ENCODE measurements at regions not wholly inside any gene's neighbourhood (a gene's known extent, or its start where the extent isn't known, plus 50 kb on each side); places are given as distances from the start of the nearest gene placed in this dataset.
"Not testable (repeated sequence)": the region's sequence is repeated elsewhere in the genome, so short reads cannot be mapped to it uniquely, and the experiment has no call there.

DNA sequence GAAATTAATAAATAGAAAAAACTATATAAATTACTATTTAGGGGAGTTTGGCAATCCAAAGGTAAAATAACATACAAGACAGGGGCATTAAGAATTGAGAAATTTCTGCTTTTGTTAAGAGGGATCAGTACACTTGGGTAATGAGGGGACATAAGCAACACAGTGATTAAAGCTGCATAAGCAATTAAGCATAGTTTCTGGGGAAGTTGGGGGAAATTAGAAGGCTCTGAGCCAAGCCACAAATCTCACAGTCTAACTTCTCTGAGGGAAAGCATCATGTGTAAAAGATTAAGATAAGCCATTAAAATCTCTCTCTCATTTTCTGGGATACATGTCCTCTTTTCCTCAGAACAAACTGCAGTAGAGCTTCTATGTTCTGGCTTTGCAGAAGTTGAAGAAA, 533.9 kb upstream of the LRFN5 start:
- DNase-seq (ENCODE audit: low read depth) = no peak

DNA sequence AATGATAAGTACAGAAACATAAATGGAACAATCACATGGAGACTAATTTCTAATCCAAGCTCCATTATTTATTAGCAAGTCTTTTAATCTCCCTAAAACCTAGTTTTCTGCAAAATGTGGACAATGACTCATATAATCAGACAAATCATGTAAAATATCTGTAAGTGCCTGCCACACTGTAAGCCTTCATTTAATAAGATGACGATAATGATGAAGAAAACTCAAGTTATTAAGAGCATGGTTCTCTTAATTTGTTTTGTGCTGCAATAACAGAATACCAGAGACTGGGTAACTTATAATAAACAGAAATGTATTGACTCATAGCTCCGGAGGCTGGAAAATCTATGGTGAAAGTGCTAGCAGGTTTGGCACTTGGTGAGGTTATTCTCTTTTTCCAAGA, 535.3 kb upstream of the LRFN5 start:
- DNase-seq (ENCODE audit: low read depth) = no peak

DNA sequence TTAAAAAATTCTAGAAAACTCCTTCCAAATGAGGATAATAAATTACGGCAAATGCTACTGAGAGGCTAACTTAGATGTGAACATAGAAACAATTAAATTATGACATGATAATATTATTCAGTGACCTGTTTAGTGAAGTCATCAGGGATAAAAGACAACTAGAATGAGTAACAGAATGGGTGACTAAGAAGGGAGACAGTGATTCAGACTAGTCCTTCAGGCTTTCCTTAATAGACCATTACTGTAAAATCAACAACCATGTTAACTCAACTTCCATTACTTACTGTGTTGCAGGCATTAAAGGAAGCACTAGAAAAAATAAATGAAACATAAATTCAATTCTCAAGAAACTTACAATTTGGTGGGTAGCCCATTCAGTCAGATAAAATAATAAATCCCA, 543.9 kb upstream of the LRFN5 start:
- DNase-seq (ENCODE audit: low read depth) = peak; percentile 21

DNA sequence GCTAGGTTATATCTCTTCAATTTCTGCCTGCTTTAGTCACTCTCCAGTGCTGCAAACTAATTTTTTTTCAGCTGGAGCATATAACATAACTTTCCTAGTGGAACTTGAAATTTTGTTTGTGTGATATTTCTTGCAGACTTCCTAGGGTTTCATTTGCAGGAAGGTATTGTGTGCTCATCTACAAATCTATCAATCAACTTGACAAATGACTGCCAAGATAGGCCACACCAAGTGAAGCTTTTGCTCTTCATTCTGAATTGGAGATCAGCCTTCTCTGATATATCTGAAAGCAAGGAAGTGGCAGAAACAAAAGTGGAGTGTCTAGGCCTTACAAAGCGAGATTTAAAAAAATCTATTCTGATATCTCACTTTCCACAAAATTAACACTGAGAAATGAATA, 551.1 kb upstream of the LRFN5 start:
- DNase-seq (ENCODE audit: low read depth) = no peak

DNA sequence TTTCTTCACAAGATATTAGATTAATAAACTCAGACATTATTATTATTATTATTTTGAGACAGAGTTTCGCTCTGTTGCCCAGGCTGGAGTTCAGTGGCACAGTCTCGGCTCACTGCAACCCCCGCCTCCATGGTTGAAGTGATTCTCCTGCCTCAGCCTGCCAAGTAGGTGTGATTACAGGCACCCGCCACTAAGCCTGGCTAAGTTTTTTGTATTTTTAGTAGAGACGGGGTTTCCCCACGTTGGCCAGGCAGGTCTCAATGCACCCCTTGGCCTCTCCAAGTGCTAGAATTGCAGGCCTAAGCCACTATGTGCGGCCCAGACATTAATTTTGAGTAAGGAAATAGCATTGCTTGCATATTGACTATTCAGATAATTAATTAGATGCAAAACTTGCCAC, 554.9 kb upstream of the LRFN5 start:
- no peak for DNase-seq (ENCODE audit: low read depth)

DNA sequence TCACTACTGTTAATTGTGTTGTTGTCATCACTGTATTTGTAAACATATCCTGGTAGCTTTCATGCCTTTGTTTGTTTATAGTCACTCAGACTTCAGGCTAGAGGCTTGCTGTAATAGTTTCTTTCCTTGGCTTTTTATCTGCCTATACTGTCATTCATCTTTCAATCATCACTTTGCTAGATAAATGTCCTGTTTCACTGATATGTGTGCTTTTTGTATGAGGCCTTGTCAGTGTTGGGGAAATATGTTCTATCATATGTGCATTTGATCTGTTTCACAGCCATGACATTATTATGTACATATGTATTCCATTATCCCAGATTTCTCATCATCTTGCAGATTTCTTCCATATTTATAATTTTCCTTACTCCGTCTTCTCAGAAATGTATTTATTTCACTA, 558.9 kb upstream of the LRFN5 start:
- no peak for DNase-seq (ENCODE audit: low read depth)

DNA sequence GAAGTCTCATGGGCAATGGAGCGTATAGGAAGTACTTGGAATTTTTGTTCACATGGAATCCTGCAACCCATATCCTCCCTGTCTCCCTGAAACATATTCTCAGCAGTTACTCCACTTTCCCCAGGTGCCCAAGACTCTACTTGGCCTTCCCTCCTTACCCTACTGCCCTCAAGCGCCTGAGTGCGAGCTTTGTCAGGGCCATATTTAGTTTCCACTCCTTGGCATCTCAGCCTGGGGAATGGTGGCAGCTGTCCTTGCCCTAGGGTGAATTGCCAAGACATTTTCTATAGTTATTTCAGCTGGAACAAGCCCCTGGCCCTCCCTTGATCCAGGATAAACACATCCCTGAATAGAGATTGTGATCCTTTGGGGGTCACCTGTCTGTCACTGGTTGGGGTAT, 569.3 kb upstream of the LRFN5 start:
- DNase-seq (ENCODE audit: low read depth) = no peak

DNA sequence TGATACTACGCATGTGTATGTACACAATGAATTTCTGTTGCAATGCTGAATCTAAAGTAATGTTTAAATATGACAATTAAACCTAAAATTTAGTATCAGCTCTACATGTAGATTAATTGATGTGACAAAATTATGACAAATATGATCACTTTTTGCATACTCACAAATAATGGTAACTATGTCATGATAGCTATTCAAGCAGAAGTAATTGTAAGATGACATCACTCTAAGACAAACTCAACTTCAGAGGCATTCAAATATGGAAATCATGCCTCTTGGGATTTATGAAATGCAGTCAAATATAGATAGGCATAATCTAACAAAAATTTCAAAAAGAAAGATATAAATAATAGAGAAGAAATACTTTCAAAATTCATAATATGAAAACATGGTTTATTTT, 571.7 kb upstream of the LRFN5 start:
- DNase-seq (ENCODE audit: low read depth) = no peak

DNA sequence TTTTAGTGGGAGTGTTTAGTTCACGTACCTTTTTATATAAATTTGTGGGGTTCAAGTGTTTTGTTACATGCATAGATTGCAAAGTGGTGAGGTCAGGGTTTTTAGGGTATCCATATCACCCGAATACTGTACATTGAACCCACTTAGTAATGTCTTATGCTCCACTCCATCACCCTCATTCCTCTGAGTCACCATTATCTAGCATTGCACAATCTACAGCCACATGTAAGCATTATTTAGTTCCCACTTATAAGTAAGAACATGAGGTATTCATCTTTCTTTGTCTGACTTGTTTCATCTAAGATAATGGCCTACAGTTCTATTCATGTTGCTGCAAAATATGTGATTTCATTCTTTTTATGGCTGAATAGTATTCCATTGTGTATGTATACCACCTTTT, 583.7 kb upstream of the LRFN5 start:
- no peak for DNase-seq (ENCODE audit: low read depth)

DNA sequence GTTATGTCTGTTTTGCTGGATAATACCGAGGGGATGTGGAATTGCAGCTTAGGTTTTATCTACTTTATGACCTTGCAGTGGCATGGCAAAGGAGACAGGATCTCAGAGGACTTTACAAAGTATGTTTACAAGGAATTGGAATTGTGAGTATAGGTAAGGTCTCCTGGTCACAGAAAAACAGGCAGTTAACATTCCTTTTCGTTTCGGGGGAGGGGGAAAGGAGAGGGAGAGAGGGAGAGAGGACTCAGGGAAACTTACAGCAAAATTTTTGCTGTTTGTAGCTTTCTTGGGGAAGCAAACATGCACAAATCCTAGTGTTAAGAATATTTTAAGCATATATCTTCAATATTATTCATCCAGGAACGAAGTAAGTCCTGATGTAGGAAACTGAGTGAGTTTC, 590.5 kb upstream of the LRFN5 start:
- DNase-seq (ENCODE audit: low read depth) = no peak

DNA sequence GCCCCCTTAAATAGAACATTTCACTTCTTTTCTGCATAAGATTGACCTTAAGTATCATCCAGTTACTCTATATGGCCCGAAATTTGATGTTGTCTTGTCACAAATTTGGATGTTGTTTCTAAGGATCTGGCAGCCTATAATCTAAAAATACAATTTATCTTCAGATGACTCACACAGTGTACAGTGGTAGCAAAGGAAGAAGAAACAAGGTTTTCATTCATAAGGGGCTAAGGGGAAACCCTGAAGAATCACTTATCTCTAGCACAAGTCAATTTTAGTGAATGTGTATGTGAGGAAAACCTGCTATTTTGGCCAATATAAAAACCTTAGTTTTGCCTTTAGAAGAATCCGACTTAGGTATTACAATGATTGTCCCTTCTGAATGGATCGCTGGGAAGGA, 606.3 kb upstream of the LRFN5 start:
- DNase-seq (ENCODE audit: low read depth) = no peak

DNA sequence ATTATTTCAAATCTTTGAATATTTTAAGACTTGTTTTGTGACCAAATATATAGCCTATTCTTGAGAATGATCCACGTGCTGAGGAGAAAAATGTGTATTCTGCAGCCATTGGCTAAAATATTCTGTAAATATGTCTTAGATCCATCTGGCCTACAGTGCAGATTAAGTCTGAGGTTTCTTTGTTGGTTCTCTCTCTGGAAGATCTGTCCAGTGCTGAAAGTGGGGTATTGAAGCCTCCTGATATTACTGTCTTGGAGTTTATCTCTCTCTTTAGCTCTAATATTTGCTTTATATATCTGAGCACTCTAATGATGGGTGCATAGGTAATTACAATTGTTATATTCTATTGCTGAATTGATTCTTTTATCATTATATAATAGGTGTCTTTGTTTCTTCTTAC, 617.4 kb upstream of the LRFN5 start:
- no peak for DNase-seq (ENCODE audit: low read depth)

DNA sequence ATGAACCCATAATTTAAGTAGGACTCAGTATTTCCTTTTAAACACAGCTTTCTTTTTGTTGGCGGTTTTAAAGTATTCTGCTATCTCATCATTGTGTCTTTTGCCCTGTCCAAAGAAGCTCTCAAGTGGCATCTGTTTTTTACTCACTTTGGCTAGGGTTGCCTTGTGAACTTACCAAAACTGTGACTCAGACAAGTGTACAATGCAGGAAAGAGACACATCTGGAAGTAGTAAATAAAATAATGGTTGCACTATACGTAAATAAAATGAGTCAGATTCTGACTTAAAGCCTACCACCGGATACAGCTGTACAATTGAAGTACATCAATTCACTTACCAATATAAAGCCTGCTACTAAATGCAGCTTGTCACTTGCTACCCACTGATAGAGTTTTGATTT, 619.2 kb upstream of the LRFN5 start:
- DNase-seq (ENCODE audit: low read depth) = no peak

DNA sequence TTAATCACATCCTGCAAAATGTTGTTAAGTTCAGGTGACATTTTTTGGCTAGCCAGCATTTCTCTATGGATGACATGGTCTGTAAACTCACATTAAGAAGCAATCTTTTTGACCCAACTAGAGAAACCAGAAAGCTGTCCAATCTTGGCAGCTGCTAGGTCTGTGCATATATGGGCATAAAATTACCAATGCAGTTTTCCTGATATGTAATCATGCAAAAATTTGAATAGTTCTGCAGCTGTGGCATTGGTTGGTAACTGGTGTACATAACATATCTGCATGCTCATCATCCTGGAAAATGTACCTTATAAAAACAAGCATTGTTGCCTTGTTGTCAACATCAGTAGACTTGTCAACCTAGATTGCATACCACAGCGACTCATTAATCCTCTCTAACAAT, 620.0 kb upstream of the LRFN5 start:
- DNase-seq (ENCODE audit: low read depth) = no peak

DNA sequence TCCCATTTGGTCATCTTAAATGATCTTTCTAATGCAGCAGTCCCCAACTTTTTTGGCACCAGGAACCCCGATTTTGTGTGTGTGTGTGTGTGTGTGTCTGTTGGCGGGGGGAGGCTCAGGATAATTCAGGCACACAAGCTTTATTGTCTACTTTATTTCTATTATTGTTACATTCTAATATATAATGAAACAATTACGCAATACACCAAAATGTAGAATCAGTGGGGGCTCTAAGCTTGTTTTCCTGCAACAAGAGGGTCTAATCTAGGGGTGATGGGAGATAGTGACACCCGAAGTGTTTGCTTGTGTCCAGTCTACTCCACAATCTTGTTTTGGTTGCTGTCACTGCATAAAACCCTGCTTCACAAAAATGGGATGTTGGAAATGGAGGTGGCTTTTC, 621.1 kb upstream of the LRFN5 start:
- no peak for DNase-seq (ENCODE audit: low read depth)

DNA sequence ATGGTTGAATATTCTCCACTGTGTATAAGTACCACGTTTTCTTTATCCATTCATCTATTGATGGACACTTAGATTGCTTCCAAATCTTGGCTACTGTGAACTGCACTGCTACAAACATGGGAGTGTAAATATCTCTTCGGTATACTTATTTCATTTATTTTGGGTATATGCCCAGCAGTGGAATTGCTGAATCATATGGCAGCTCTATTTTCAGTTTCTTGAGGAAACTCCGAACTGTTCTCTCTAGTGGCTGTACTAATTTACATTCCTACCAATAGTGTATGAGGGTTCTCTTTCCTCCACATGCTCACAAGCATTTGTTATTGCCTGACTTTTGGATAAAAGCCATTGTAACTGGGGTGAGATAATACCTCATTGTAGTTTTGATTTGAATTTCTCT, 623.1 kb upstream of the LRFN5 start:
- peak; percentile 11 for DNase-seq (ENCODE audit: low read depth)

DNA sequence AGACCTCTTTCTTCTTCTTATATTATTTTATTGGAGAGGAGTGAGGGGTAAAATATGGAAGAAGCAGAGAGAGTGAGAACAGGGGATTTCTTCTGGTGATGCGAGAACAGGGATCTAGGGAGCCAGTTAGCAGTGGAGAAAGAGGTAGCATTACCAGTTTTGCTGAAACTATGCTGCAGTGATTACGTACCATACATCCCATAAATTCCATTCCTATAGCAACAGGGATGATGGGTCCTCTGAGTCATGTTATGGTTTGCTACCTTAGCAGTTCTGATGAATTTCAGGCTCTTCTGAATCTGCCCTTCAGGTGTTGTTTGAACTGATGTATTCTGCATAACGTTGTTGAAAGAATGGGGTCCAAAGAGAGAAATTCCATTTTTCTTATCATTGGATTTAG, 625.4 kb upstream of the LRFN5 start:
- peak; percentile 20 for DNase-seq (ENCODE audit: low read depth)

DNA sequence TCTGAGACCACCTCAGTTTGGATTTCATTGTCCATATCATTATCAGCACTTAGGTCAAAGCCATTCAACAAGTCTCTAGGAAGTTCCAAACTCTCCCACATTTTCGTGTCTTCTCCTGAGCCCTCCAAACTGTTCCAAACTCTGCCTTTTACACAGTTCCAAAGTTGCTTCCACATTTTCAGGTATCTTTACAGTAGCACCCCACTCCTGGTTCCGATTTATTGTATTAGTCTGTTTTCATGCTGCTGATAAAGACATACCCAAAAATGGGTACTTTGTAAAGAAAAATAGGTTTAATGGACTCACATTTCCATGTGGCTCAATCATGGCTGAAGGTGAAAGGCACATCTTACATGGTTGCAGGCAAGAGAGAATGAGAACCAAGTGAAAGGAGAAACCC, 646.4 kb upstream of the LRFN5 start:
- not testable (repeated sequence) for DNase-seq (ENCODE audit: low read depth)

DNA sequence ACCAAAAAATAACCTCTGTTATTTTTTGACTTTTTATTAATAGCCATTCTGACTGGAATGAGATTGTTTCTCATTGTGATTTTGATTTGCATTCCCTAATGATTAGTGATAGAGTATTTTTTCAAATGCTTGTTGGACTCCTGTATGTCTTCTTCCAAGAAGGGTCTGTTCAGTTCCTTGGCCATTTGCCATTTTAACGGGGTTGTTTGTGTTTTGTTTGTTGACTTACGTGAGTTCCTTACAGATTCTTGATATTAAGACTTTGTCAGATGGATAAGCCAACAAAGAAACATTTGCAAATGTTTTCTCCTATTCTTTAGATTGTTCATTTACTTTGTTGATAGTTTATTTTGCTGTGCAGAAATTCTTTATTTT, 651.6 kb upstream of the LRFN5 start:
- no peak for DNase-seq (ENCODE audit: low read depth)

DNA sequence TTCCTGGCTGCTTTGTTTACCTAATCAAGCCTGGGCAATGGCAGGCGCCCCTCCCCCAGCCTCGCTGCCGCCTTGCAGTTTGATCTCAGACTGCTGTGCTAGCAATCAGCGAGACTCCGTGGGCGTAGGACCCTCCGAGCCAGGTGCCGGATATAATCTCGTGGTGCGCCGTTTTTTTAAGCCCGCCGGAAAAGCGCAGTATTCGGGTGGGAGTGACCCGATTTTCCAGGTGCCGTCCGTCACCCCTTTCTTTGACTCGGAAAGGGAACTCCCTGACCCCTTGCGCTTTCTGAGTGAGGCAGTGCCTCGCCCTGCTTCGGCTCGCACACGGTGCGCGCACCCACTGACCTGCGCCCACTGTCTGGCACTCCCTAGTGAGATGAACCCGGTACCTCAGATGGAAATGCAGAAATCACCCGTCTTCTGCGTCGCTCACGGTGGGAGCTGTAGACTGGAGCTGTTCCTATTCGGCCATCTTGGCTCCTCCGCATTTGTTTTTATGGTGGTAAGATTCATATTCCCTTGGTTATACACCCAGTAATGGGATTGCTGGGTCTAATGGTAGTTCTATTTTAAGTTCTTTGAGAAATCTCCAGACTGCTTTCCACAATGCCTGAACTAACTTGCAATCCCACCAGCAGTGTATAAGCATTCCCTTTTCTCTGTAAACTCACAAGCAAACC, 652.1 kb upstream of the LRFN5 start:
- DNase-seq (ENCODE audit: low read depth) = not testable (repeated sequence)

DNA sequence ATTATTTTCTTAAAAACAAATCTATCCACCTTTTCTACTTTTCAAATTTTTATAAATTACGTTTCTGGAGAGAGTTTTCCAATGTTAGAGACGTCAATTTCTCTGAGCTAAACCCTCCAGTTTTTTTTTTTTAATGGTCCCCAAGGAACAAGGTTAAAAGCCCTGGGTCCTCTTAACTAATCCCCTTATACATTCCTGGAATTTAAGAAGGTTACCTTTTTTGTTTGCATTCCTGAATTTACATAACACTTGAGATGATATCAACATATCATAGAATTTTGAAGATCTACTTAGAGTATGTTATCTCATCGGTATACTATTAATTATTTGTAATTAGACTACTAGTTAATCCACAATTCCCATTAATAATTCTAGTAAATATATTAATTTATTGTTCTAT, 662.2 kb upstream of the LRFN5 start:
- no peak for DNase-seq (ENCODE audit: low read depth)

DNA sequence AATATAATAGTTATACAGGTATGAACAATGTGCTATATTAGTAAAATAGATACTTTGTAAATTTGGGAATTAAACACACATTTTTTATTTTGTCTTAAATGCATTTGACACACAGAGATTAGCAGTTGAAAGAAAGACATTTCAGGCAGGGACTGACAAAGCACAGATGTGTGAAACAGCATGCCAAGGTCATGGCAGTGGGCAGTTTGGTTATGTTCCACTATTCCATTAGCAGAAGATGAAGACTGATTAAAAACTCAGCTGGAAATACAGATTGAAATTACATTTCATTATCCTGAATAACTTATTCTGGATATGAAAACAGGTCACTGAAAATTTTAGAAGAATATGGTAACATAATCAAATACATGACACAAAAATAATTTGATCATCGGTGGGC, 669.8 kb upstream of the LRFN5 start:
- DNase-seq (ENCODE audit: low read depth) = no peak

DNA sequence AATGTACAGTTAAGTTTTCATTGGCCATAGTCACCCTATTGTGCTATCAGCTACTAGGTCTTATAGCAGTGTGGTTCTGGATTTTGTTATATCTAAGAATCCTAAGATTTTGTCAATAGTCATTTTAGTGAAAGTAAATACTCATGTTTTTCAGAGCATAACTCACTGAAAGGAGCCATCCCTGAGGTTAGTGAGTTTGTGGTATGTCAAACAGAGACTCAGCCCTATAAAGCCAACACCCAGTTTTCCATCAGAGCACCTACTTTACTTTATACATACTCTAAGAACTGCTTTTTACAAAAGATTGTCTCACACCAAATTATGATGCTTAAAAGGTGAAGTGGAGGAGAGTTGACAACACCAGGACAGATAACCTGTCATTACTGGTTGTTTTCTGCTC, 686.3 kb upstream of the LRFN5 start:
- no peak for DNase-seq (ENCODE audit: low read depth)

DNA sequence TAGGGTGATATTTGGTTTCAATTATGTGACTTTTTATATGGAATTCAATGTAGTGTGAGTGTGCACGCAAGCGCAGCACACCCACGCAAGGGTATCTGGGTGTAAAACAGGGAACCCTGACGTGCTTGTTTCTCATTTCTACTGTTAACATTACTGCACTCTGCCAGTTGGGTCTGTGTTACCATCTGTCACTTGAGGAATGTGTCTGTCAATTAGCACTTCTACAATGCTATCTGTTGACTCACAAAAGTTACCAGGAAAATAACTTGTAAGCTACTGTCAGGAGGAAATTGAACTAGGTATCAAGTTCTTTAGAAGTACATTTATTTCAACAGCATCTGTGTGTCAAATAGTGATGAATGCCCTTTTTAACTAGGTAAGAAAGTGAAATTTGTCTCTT, 695.5 kb upstream of the LRFN5 start:
- no peak for DNase-seq (ENCODE audit: low read depth)

DNA sequence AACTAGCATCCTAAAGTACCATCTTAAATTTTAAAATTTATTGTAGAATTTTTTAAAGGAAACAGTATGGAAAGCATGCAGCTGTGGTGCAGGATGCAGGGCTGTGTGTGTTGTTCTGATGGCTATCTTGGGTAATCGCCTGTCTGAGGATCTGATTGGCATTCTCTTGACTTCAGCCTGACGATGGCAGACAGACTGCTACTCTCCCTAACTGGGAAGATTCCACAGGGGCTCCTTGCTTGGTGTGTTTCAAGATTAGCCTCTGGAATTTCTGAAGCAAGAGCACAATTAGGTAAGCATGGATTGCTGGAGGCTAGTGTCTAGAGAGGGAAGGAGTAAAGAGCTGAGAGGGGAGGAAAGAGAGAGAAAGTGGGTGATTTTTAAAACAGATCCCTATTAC, 696.8 kb upstream of the LRFN5 start:
- no peak for DNase-seq (ENCODE audit: low read depth)
